Right atrium auricular region (tissue), 2 donors: ENCODE measurements at regions not wholly inside any gene's neighbourhood (a gene's known extent, or its start where the extent isn't known, plus 50 kb on each side); places are given as distances from the start of the nearest gene placed in this dataset.
A peak's percentile ranks its signal among the peaks of the same experiment; 100 is the strongest.

ENCODE experiments used
- DNase-seq: peaks from one replicate; pipeline ENCODE4 v3.0.0-alpha.2; 2019; ENCODE audit warnings: low spot score
- H3K27ac ChIP-seq, 2 donors: fragments of 200-600 bp; sonication (generic); 1 replicate in 1 of 2; 2 replicates in 1 of 2; pipeline ENCODE4 v1.5.1; 2016 to 2019
- H3K27me3 ChIP-seq, 2 donors: fragments of 200-600 bp; sonication (generic); one replicate each; pipeline versions ENCODE4 v1.5.1 to v1.6.0; 2017 to 2019
- H3K36me3 ChIP-seq: fragments of 200-600 bp; sonication (generic); one replicate; pipeline ENCODE4 v1.5.1; 2016
- H3K4me1 ChIP-seq, 2 donors: fragments of 200-600 bp; sonication (generic); one replicate each; pipeline versions ENCODE4 v1.5.1 to v1.6.0; 2017 to 2019
- H3K4me3 ChIP-seq, 2 donors: fragments of 200-600 bp; sonication (generic); 1 replicate in 1 of 2; 2 replicates in 1 of 2; pipeline ENCODE4 v1.5.1; 2017 to 2019; ENCODE audit warnings: mild to moderate bottlenecking in 1 of 2, moderate library complexity in 1 of 2
- H3K9me3 ChIP-seq, 2 donors: fragments of 200-600 bp; sonication (generic); one replicate each; pipeline ENCODE4 v1.5.1; 2019
- TF ChIP-seq, protein P1 (sequence below), 2 donors: fragments of 200-600 bp; sonication (generic); IDR thresholded peaks; one replicate each; pipeline ENCODE4 v1.5.1; 2019; ENCODE audit warnings: antibody characterized with exemption in 2 of 2

DNA sequence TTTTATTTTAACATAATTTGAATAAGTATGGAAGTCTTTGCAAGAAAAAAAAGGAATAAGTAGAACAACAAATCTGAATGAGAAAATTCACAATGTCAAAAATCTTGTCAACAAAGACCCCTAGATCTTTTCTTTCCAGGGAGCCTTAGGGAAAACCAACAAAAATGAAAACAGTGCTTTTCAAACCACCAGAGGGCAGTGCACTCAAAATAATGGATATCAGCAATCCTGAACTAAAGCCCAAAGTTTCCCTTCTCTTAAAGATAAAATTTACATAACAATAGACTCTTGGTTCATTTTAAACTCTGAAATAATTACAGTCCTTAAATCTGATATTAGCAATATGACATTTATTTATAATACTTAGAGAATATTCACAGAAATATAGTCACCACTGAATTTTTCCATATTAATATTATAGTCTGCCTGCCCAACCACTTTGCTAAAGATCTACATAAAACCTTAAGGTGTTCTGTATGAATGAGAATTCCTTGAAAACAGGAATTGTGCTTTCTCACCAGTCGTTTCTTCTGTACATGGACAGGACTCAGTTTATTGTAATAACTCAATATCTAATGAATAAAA is 105.3 kb upstream of the BMP5 start:
- no peak for DNase-seq

DNA sequence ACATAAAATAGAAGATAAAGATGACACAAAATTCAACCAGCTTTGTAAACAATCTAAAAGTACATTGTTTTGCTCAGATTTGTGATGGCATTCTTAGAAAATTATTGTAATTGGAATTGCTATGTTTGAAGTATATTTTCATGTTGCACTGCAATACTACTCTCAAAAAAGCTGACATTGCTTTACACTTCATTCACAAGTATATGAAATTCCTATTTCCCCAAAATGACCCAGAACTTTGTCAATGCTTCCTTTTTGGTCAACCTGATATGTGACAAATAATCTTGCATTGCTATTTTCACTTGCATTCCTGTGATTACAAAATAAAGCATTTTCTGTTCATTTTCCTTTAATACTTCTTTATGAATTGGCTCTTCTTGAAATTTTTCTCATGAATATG is 104.1 kb upstream of the BMP5 start:
- no peaks in the 10 kb centered on the region for H3K36me3 ChIP-seq
- no peaks in the 10 kb centered on the region for H3K9me3 ChIP-seq
- DNase-seq = no peak

More for the DNA sequence above, 105.3 kb upstream of the BMP5 start:
- Histone ChIP-seq H3K27me3 (no peaks in the 10 kb centered on the region), H3K4me1 (no peaks in the 10 kb centered on the region), H3K36me3 (no peaks in the 10 kb centered on the region), H3K27ac (no peak overlapping the region), H3K9me3 (no peaks in the 10 kb centered on the region), H3K4me3 (no peak overlapping the region)
- TF ChIP-seq, protein P1, sequence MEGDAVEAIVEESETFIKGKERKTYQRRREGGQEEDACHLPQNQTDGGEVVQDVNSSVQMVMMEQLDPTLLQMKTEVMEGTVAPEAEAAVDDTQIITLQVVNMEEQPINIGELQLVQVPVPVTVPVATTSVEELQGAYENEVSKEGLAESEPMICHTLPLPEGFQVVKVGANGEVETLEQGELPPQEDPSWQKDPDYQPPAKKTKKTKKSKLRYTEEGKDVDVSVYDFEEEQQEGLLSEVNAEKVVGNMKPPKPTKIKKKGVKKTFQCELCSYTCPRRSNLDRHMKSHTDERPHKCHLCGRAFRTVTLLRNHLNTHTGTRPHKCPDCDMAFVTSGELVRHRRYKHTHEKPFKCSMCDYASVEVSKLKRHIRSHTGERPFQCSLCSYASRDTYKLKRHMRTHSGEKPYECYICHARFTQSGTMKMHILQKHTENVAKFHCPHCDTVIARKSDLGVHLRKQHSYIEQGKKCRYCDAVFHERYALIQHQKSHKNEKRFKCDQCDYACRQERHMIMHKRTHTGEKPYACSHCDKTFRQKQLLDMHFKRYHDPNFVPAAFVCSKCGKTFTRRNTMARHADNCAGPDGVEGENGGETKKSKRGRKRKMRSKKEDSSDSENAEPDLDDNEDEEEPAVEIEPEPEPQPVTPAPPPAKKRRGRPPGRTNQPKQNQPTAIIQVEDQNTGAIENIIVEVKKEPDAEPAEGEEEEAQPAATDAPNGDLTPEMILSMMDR (IDR thresholded peaks at IDR 0.05) = peak; percentile 58 to 77

DNA sequence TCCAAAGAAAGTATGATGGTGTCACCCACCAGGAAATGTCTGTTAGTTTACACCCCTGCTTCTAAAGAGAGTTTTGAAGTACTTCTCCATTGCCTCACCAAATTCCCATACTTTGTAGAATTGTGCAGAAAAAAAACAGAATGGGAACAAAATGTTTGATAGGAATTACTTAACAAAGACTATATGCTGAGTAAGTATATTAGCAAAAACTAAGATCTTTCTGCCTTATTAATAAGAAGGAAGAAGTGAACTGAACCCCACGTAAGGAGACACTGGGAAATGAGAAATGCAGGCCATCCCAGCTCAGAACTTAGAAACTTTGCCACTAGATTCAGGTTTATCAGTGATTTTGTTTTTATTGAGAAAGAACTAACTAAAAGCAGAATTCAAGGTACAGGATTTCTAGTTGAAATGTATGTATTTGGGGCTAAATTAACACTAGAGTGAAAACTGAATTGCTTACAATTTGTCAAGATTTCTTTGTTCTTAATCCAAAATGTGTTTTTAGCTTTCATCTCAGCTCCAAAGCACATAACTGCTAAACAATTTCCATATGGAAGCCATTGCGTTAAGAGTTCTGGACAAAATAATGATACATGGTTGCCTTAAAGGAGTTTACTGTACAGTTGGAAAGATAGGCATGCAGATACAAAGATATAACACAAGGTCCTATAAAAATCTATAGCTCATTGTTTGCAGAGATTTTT is 102.7 kb upstream of the BMP5 start:
- no peaks in the 10 kb centered on the region for H3K27me3 ChIP-seq
- DNase-seq = no peak
- TF ChIP-seq, protein P1 (IDR thresholded peaks at IDR 0.05) = no peak

More for the DNA sequence above, 104.1 kb upstream of the BMP5 start:
- Histone ChIP-seq H3K27ac (no peak overlapping the region), H3K4me1 (no peaks in the 10 kb centered on the region), H3K4me3 (no peak overlapping the region), H3K27me3 (no peaks in the 10 kb centered on the region)
- TF ChIP-seq, protein P1 (IDR thresholded peaks at IDR 0.05) = no peak

DNA sequence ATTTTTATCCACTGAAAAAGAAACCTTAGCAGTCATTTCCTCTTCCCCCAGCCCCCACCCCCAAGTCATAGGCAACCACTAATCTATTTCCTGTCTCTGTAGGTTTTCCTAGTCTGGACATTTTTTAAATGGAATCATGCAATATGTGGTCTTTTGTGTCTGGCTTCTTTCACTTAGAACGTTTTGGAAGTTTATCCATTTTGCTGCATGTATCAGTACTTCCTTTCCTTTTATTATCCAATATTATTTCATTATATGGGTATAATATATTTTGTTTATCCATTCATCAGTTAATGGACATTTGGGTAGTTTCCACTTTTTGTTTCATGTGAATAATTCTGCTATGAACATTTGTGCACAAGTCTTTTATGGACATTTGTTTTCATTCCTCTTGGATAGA is 99.3 kb upstream of the BMP5 start:
- DNase-seq = no peak
- H3K27me3 ChIP-seq = no peaks in the 10 kb centered on the region
- H3K27ac ChIP-seq = no peak overlapping the region
- TF ChIP-seq, protein P1 (IDR thresholded peaks at IDR 0.05) = no peak
- no peaks in the 10 kb centered on the region for H3K9me3 ChIP-seq
- H3K36me3 ChIP-seq = no peaks in the 10 kb centered on the region
- H3K4me3 ChIP-seq = no peak overlapping the region
- H3K4me1 ChIP-seq = no peaks in the 10 kb centered on the region

More for the DNA sequence above, 102.7 kb upstream of the BMP5 start:
- Histone ChIP-seq H3K4me3 (no peak overlapping the region), H3K36me3 (no peaks in the 10 kb centered on the region), H3K9me3 (no peaks in the 10 kb centered on the region), H3K27ac (no peak overlapping the region), H3K4me1 (no peaks in the 10 kb centered on the region)

DNA sequence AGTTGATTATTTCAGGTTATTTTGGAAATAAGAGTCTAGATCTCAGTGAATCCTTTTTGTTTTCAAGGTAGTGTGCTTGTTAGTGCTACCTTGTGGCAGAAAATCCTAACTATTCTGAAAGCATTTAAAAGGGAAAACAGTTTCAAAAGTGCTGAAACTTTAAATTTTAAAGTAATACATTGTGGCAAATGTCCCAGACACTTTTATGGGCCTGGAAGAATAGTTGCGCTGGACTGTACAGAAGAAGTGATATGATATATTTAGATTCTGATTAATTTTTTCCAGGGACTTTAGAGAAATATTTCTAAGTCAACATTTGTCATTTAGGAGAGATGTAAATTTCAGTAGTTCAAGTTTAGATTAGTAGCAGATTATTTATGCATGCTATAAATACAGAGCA is 96.7 kb upstream of the BMP5 start:
- H3K27me3 ChIP-seq = no peaks in the 10 kb centered on the region
- TF ChIP-seq, protein P1 (IDR thresholded peaks at IDR 0.05) = no peak
- no peak overlapping the region for H3K4me3 ChIP-seq
- no peak overlapping the region for H3K27ac ChIP-seq
- H3K36me3 ChIP-seq = no peaks in the 10 kb centered on the region
- H3K9me3 ChIP-seq = no peaks in the 10 kb centered on the region
- H3K4me1 ChIP-seq = no peaks in the 10 kb centered on the region
- DNase-seq = no peak
